GM10248 (cell line): ENCODE measurements at regions not wholly inside any gene's neighbourhood (a gene's known extent, or its start where the extent isn't known, plus 50 kb on each side); places are given as distances from the start of the nearest gene placed in this dataset.

Experiments used
- CTCF ChIA-PET: fragments of 300-600 bp; sonication (Branson Sonifier 250); formaldehyde crosslinking; extraction: SDS; loops from one replicate; lab custom pipeline; 2021; ENCODE audit warnings: antibody characterized with exemption; lab: Yijun Ruan, JAX
- POLR2A ChIA-PET: fragments of 350-650 bp; sonication (Branson Sonifier 250); formaldehyde crosslinking; extraction: SDS; loops from one replicate; lab custom pipeline; 2020; ENCODE audit warnings: antibody characterized with exemption; lab: Yijun Ruan, JAX
- DNase-seq: peaks from one replicate; pipeline ENCODE4 v3.0.0; 2012; ENCODE audit errors: extremely low spot score
- CTCF ChIP-seq: IDR thresholded peaks from 2 replicates; pipeline ENCODE4 v1.5.1; 2012; ENCODE audit warnings: mild to moderate bottlenecking, low read depth; ENCODE audit errors: extremely low read depth, missing control alignments, control extremely low read depth

- ChIA-PET POLR2A (no interaction called here), CTCF (no interaction called here)
- no peak for TF ChIP-seq CTCF
- DNase-seq: no peak
These were observed 2069.6 kb upstream of the CELF4 start for GRCh38 chr18:39635192-39635591.

- DNase-seq: no peak
- CTCF ChIA-PET: no interaction called here
- POLR2A ChIA-PET: no interaction called here
- TF ChIP-seq CTCF: no peak
These were observed 2062.3 kb upstream of the CELF4 start for GRCh38 chr18:39627936-39628335.

- DNase-seq: no peak
- no peak for TF ChIP-seq CTCF
- POLR2A ChIA-PET: no interaction called here
- CTCF ChIA-PET: interaction anchor here (0.8 kb wide), 1 partner anchor 11 kb away, joined by 3 read pairs; no protein-coding TSS in a partner anchor
These were observed 2059.4 kb upstream of the CELF4 start for GRCh38 chr18:39624961-39625360.

- DNase-seq: no peak
- CTCF ChIA-PET: interaction anchor here (1.4 kb wide), 1 partner anchor 26 kb away, joined by 3 read pairs; no protein-coding TSS in a partner anchor
- TF ChIP-seq CTCF: no peak
- POLR2A ChIA-PET: no interaction called here
These were observed 2056.8 kb upstream of the CELF4 start for GRCh38 chr18:39622431-39622830.

- CTCF ChIA-PET: interaction anchor here (2.0 kb wide), 1 partner anchor 11 kb away, joined by 7 read pairs; no protein-coding TSS in a partner anchor
- no peak for DNase-seq
- no peak for TF ChIP-seq CTCF
- POLR2A ChIA-PET: no interaction called here
These were observed 2055.1 kb upstream of the CELF4 start for GRCh38 chr18:39620551-39621168.

- CTCF ChIA-PET: interaction anchor here (1.1 kb wide), 1 partner anchor 22 kb away, joined by 3 read pairs; no protein-coding TSS in a partner anchor
These were observed 2052.8 kb upstream of the CELF4 start for GRCh38 chr18:39618265-39619003.

More at GRCh38 chr18:39618265-39619003, 2052.8 kb upstream of the CELF4 start:
- DNase-seq: no peak
- TF ChIP-seq CTCF: no peak
- POLR2A ChIA-PET: no interaction called here
